ENCODE measurements at regions not wholly inside any gene's neighbourhood (a gene's known extent, or its start where the extent isn't known, plus 50 kb on each side); places are given as distances from the start of the nearest gene placed in this dataset.
A peak's percentile ranks its signal among the peaks of the same experiment; 100 is the strongest.

DNA sequence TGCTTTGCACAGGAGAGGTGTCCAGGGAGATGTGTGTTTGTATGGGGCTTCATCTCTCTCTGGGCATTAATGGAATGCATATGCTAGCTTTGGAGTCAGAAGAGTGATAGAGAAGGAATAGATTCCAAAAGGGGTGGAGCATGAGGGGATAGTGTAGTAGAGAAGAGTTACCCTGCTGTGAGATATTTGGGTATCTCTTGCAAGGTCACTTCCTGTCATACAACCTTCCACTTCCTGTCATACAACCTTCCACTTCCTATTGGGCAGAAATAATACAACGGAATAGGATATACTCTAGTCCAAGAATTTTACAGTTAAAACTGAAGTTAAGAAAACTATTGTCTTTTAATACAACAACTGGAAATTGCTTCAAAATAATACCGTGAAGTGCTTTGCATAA lies 351.8 kb upstream of the FMN2 start:
- no peak overlapping the region for H3K4me3 ChIP-seq
- H3K4me2 ChIP-seq: no peak overlapping the region
- TF ChIP-seq FOSL2 (IDR thresholded peaks at IDR 0.05) (no peak), FOSL2 (CRISPR knock-in tag; IDR thresholded peaks at IDR 0.05) (no peak), SREBF2 (IDR thresholded peaks at IDR 0.05) (no peak), GATA3 (IDR thresholded peaks at IDR 0.05; ENCODE audit: borderline replicate concordance) (no peak), RFX5 (IDR thresholded peaks at IDR 0.05) (no peak), EHMT2 (IDR thresholded peaks at IDR 0.05; ENCODE audit: low read depth) (no peak), CHD2 (IDR thresholded peaks at IDR 0.05; ENCODE audit: low read length, partially characterized antibody) (no peak), NR3C1 (IDR thresholded peaks at IDR 0.05) (no peak), HDAC2 (IDR thresholded peaks at IDR 0.05) (no peak), MAZ (IDR thresholded peaks at IDR 0.05; ENCODE audit: borderline replicate concordance, low read depth, low read length) (no peak), HOXA7 (CRISPR knock-in tag; IDR thresholded peaks at IDR 0.05) (no peak), CTCF (IDR thresholded peaks at IDR 0.05) (no peak), ZC3H11A (IDR thresholded peaks at IDR 0.05) (no peak), RNF2 (IDR thresholded peaks at IDR 0.05; ENCODE audit: borderline replicate concordance, low read depth) (no peak), ZSCAN20 (CRISPR knock-in tag; IDR thresholded peaks at IDR 0.05) (no peak), NFE2L2 (conservative IDR thresholded peaks at IDR 0.05; ENCODE audit: low read length) (no peak), JUN (IDR thresholded peaks at IDR 0.05) (no peak), ZNF302 (CRISPR knock-in tag; IDR thresholded peaks at IDR 0.05) (no peak)
- TF ChIP-seq, protein P1, sequence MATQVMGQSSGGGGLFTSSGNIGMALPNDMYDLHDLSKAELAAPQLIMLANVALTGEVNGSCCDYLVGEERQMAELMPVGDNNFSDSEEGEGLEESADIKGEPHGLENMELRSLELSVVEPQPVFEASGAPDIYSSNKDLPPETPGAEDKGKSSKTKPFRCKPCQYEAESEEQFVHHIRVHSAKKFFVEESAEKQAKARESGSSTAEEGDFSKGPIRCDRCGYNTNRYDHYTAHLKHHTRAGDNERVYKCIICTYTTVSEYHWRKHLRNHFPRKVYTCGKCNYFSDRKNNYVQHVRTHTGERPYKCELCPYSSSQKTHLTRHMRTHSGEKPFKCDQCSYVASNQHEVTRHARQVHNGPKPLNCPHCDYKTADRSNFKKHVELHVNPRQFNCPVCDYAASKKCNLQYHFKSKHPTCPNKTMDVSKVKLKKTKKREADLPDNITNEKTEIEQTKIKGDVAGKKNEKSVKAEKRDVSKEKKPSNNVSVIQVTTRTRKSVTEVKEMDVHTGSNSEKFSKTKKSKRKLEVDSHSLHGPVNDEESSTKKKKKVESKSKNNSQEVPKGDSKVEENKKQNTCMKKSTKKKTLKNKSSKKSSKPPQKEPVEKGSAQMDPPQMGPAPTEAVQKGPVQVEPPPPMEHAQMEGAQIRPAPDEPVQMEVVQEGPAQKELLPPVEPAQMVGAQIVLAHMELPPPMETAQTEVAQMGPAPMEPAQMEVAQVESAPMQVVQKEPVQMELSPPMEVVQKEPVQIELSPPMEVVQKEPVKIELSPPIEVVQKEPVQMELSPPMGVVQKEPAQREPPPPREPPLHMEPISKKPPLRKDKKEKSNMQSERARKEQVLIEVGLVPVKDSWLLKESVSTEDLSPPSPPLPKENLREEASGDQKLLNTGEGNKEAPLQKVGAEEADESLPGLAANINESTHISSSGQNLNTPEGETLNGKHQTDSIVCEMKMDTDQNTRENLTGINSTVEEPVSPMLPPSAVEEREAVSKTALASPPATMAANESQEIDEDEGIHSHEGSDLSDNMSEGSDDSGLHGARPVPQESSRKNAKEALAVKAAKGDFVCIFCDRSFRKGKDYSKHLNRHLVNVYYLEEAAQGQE (IDR thresholded peaks at IDR 0.05): no peak
- TF ChIP-seq, protein P2, sequence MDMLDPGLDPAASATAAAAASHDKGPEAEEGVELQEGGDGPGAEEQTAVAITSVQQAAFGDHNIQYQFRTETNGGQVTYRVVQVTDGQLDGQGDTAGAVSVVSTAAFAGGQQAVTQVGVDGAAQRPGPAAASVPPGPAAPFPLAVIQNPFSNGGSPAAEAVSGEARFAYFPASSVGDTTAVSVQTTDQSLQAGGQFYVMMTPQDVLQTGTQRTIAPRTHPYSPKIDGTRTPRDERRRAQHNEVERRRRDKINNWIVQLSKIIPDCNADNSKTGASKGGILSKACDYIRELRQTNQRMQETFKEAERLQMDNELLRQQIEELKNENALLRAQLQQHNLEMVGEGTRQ (IDR thresholded peaks at IDR 0.05): no peak
- no peaks in the 10 kb centered on the region for H3K4me1 ChIP-seq
- no peak for DNase-seq (ENCODE audit: low read depth in 1 of 2, low spot score in 1 of 2)
- ATAC-seq: no peak
- ChIA-PET CTCF (interaction anchor here (1.6 kb wide), 1 partner anchor 14 kb away, joined by 3 read pairs; no protein-coding TSS in a partner anchor), POLR2A (no interaction called here)
- WGBS (ENCODE audit: missing lambda C conversion rate): 40% methylated on average over 2 of the region's 2 CpGs
- no peaks in the 10 kb centered on the region for H3K9me3 ChIP-seq
- no peak for FAIRE-seq
- H3K27ac ChIP-seq: no peak overlapping the region

GRCh38 chr1:239742416-239743109 lies 349.1 kb upstream of the FMN2 start:
- FAIRE-seq (no peak), ATAC-seq (no peak), DNase-seq (ENCODE audit: low read depth in 1 of 2, low spot score in 1 of 2) (no peak)
- POLR2A ChIA-PET: no interaction called here
- TF ChIP-seq NFE2L2 (conservative IDR thresholded peaks at IDR 0.05; ENCODE audit: low read length) (no peak), CEBPB (IDR thresholded peaks at IDR 0.05) (0 out of 4 replicates have a peak, but pooled peaks of 1 of the 2 experiments have one; percentile 11)
- no peak overlapping the region for H3K4me3 ChIP-seq
- no peaks in the 10 kb centered on the region for H3K4me1 ChIP-seq
- 43% methylated on average over 6 of the region's 6 CpGs for WGBS (ENCODE audit: missing lambda C conversion rate)
- no peak overlapping the region for H3K27ac ChIP-seq
- CTCF ChIA-PET: interaction anchor here (0.6 kb wide), 1 partner anchor 155 kb away, joined by 3 read pairs; no protein-coding TSS in a partner anchor
- H3K4me2 ChIP-seq: no peak overlapping the region
- no peaks in the 10 kb centered on the region for H3K9me3 ChIP-seq

Measured in A549 (cell line).